ENCODE measurements at regions not wholly inside any gene's neighbourhood (a gene's known extent, or its start where the extent isn't known, plus 50 kb on each side); places are given as distances from the start of the nearest gene placed in this dataset.

GRCh38 chr5:167665841-167666375, 625.5 kb upstream of the WWC1 start:
- TF ChIP-seq ZNF10 (CRISPR knock-in tag; IDR thresholded peaks at IDR 0.05; ENCODE audit: borderline replicate concordance, low read depth) = no peak
- TF ChIP-seq AKNA (CRISPR knock-in tag; IDR thresholded peaks at IDR 0.05; ENCODE audit: borderline replicate concordance) = no peak
- no peak for TF ChIP-seq ZBTB43 (CRISPR knock-in tag; conservative IDR thresholded peaks at IDR 0.05)
- TF ChIP-seq ZKSCAN1 (IDR thresholded peaks at IDR 0.05; ENCODE audit: low read length) = no peak
- no peak for TF ChIP-seq RAD21 (CRISPR knock-in tag; IDR thresholded peaks at IDR 0.05)
- TF ChIP-seq, protein P1, sequence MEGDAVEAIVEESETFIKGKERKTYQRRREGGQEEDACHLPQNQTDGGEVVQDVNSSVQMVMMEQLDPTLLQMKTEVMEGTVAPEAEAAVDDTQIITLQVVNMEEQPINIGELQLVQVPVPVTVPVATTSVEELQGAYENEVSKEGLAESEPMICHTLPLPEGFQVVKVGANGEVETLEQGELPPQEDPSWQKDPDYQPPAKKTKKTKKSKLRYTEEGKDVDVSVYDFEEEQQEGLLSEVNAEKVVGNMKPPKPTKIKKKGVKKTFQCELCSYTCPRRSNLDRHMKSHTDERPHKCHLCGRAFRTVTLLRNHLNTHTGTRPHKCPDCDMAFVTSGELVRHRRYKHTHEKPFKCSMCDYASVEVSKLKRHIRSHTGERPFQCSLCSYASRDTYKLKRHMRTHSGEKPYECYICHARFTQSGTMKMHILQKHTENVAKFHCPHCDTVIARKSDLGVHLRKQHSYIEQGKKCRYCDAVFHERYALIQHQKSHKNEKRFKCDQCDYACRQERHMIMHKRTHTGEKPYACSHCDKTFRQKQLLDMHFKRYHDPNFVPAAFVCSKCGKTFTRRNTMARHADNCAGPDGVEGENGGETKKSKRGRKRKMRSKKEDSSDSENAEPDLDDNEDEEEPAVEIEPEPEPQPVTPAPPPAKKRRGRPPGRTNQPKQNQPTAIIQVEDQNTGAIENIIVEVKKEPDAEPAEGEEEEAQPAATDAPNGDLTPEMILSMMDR (CRISPR knock-in tag; IDR thresholded peaks at IDR 0.05) = no peak
- no peak for TF ChIP-seq TAF1 (CRISPR knock-in tag; IDR thresholded peaks at IDR 0.05)
- TF ChIP-seq ZNF318 (CRISPR knock-in tag; IDR thresholded peaks at IDR 0.05) = no peak
- no peak for TF ChIP-seq SCMH1 (CRISPR knock-in tag; IDR thresholded peaks at IDR 0.05; ENCODE audit: borderline replicate concordance)
- TF ChIP-seq POLR2A (IDR thresholded peaks at IDR 0.05; ENCODE audit: insufficient read depth in 1 of 2, low read depth in 2 of 2, low read length in 2 of 2) = no peak
- TF ChIP-seq, protein P2, sequence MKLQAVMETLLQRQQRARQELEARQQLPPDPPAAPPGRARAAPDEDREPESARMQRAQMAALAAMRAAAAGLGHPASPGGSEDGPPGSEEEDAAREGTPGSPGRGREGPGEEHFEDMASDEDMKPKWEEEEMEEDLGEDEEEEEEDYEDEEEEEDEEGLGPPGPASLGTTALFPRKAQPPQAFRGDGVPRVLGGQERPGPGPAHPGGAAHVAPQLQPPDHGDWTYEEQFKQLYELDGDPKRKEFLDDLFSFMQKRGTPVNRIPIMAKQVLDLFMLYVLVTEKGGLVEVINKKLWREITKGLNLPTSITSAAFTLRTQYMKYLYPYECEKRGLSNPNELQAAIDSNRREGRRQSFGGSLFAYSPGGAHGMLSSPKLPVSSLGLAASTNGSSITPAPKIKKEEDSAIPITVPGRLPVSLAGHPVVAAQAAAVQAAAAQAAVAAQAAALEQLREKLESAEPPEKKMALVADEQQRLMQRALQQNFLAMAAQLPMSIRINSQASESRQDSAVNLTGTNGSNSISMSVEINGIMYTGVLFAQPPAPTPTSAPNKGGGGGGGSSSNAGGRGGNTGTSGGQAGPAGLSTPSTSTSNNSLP (IDR thresholded peaks at IDR 0.05; ENCODE audit: low read depth, low read length) = no peak
- TF ChIP-seq FOSL1 (CRISPR knock-in tag; IDR thresholded peaks at IDR 0.05; ENCODE audit: borderline replicate concordance) = no peak
